SKM-1 (cell line): ENCODE measurements at regions not wholly inside any gene's neighbourhood (a gene's known extent, or its start where the extent isn't known, plus 50 kb on each side); places are given as distances from the start of the nearest gene placed in this dataset.
"Not testable (repeated sequence)": the region's sequence is repeated elsewhere in the genome, so short reads cannot be mapped to it uniquely, and the experiment has no call there.

Experiments
- DNase-seq: peaks from one replicate; lab custom pipeline; 2025; ENCODE audit not compliant: unreplicated experiment; lab: John Stamatoyannopoulos, UW

DNA sequence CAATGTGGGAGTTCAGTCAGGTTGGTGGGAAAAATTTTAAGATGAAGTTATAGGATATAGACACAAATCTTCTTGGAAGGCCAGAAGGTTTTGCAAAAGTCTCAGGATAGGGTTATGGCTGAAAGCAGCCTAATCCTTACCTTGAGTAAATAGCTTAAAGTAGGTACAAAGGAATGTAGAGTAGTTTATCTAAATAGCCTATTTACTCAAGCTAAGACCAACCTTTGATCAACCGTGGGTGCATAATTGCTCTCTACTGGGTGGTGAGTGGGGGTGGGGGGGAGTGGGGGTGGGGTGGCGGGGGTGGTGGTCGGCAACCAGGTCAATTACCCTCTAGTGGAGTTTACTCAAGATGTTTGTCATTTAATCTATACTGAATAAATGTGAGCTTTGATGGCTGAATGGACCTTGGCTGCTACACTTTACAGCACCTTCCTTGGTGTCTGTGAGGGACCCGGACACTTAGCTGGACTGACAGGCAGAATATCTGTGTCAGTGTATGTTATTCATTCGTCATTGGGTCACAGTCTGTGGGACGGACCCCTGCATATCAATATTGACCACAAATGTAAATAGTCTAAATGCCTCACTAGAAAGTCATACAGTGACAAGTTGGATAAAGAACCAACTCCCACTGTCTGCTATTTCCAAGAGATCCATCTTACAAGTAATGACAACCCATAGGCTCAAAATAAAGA lies 545.7 kb upstream of the PABPC4L start:
- no peak for DNase-seq

- DNase-seq, result no peak
Observed at GRCh38 chr4:134740290-134740689, 538.7 kb upstream of the PABPC4L start.

- DNase-seq, result no peak
Observed at GRCh38 chr4:134735901-134736300, 534.3 kb upstream of the PABPC4L start.

DNA sequence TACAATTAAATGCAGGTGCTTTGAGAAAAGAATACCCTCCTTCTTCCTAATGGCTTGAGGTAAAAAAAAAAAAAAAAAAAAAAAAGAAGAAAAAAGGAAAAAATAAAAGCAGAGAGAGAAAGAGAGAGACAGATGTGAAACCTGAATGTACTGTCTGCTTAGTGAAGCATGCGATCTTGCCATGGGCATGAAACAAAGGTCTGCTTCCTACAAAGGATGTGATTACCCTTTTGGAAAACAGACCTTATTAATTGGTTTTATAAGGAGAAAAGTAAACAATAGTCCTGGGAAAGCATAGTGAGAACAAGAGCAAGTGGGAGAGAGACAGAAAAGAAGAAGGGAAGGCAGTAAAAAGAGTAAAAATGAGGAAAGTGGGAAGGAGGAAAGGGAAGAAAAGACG lies 526.1 kb upstream of the PABPC4L start:
- DNase-seq, result no peak

DNA sequence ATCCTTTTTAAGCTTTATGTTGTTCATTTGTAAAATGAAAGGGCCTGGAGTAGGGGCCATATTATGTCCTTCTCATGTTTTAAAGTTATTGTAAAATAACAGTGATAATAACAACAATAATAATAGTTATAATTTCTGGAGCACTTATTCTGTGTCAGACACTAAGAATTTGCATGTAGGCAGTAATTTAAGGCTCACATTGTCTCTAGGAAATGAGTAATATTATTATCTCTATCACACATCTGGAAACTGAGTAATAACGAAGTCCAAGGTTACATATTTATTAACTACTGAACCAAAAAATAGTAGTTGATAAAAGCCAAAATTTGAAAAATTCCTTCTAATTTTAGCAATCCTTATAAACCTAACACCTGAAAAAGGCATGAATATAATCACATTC lies 520.7 kb upstream of the PABPC4L start:
- no peak for DNase-seq

GRCh38 chr4:134720030-134720429 lies 518.4 kb upstream of the PABPC4L start:
- no peak for DNase-seq

GRCh38 chr4:134708616-134709015 lies 507.0 kb upstream of the PABPC4L start:
- DNase-seq, result no peak

GRCh38 chr4:134708026-134708425 lies 506.4 kb upstream of the PABPC4L start:
- DNase-seq, result no peak

GRCh38 chr4:134702374-134702773 lies 500.8 kb upstream of the PABPC4L start:
- DNase-seq, result no peak

GRCh38 chr4:134700251-134700650 lies 498.7 kb upstream of the PABPC4L start:
- DNase-seq, result no peak

- DNase-seq, result not testable (repeated sequence)
Observed at GRCh38 chr4:134698831-134699230, 497.2 kb upstream of the PABPC4L start.

GRCh38 chr4:134695433-134695832 lies 493.8 kb upstream of the PABPC4L start:
- no peak for DNase-seq

DNA sequence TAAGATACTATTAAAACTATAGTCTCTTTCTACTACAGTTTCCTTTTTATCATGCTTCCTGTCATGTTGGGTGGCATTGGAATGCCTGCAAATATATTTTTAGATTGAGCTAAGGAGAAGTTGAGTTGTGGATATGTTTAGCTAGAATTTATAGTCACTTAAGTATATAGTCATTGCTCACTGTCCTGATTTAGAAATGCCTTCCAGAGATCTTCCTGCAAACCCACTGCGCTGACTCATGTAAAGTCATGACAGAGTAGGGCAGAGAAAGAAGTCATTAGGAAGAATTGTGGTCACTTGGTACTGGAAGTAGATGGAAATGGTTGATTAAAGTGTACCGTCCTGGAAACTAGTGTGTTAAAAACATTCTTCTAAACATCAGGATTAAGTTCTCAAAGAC lies 490.3 kb upstream of the PABPC4L start:
- DNase-seq, result no peak

- DNase-seq, result no peak
Observed at GRCh38 chr4:134687646-134688628, 486.3 kb upstream of the PABPC4L start.

DNA sequence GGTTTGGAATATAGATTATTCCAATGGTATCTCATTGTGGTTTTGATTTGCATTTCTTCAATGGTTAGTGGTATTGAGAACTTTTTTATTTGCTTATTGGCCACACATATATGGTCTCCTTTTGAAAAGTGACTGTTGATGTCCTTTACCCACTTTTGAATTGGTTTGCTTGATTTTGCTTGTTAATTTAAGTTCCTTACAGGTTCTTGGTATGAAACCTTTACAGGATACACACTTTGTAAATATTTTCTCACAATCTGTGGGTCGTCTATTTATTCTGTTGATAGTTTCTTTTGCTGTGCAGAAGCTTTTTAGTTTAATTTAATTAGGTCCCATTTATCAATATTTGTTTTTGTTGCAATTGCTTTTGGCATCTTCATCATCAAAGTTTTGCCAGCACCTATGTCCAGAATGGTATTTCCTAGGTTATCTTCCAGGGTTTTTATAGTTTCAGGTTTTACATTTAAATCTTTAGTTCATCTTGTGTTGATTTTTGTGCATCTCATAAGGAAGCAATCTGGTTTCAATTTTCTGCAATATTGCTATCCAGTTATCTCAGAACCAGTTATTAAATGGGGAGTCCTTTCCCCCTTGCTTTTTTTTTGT lies 475.7 kb upstream of the PABPC4L start:
- no peak for DNase-seq

DNA sequence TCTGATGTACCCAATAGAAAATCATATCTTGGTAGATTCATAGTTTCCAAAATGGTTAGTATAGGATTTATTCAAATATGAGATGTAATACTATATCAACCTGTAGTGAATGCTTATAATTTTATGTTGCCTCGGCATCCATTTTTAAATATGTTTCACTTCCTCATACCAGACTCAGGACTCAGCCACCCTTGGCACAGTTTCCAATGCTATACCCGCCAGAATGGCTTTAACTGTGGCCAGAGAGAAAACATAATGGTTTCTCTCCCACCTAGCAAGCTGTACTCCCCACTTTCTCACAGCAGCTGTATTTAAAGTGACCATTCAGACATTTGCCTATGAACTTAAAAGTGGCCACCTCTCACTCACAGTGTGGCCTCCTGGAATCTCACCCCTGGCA lies 466.6 kb upstream of the PABPC4L start:
- no peak for DNase-seq

- no peak for DNase-seq
Observed at GRCh38 chr4:134666640-134667039, 465.1 kb upstream of the PABPC4L start.

DNA sequence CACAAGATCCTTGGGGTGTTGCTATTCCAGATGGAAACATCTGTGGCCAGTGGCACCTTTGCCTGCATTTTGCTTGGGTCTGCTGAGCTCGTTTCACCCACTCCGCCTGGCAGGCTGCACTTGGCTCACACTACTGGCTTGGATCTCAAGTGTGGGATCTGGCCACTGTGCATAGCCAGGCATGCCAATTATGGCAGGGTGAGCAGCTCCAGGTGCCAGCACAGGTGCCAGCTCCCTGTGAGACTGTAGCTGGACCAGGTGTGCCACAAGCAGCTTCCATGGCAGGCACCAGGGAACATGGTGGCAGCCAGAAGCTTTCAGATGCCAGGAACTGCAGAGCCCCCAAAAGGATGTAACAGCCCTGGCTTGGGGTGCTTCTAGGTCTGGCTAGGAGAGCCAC lies 463.8 kb upstream of the PABPC4L start:
- no peak for DNase-seq

- DNase-seq, result no peak
Observed at GRCh38 chr4:134663742-134664141, 462.2 kb upstream of the PABPC4L start.

DNA sequence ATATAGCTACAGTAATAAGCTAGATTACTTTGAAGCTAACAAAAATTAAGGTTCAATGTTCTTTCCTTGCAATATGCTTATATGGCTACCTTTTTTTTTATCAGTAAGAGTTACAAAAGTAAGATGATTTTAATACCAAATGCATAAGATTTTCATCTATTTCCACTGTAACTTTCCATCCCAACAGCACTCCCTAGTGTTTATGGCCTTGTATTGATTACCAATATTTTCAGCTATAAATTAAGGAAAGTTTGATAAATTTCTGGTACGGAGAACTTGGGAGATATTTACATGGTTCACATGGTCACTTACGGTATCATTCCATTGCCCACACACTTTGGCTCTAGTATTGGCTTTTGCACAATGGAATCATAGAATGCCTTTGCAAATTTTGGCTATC lies 448.9 kb upstream of the PABPC4L start:
- no peak for DNase-seq

- DNase-seq, result no peak
Observed at GRCh38 chr4:134645778-134646177, 444.2 kb upstream of the PABPC4L start.
